ENCODE measurements at regions not wholly inside any gene's neighbourhood (a gene's known extent, or its start where the extent isn't known, plus 50 kb on each side); places are given as distances from the start of the nearest gene placed in this dataset.

- Histone ChIP-seq H3K36me3 (ENCODE audit: control insufficient read depth in 2 of 2, insufficient read depth in 1 of 2, low read length in 2 of 2) (no peaks in the 10 kb centered on the region), H3K9me3 (ENCODE audit: control insufficient read depth, insufficient read depth, low read depth, low read length) (no peaks in the 10 kb centered on the region; the same call in 1 of the 2 replicates), H3K4me1 (ENCODE audit: control insufficient read depth, insufficient read depth, low read length) (no peaks in the 10 kb centered on the region), H3K4me3 (ENCODE audit: low read depth, low read length) (no peak overlapping the region), H3K27ac (ENCODE audit: extremely low read depth, low read depth, low read length) (no peak overlapping the region)
- TF ChIP-seq PRDM1 (tag by site-specific recombination; IDR thresholded peaks at IDR 0.05) (no peak), ZNF19 (tag by site-specific recombination; IDR thresholded peaks at IDR 0.05; ENCODE audit: low read depth) (no peak), ZNF660 (tag by site-specific recombination; IDR thresholded peaks at IDR 0.05) (no peak)
- POLR2A ChIA-PET, result no interaction called here
- CTCF ChIA-PET, result no interaction called here
Observed at GRCh38 chr14:98925354-98926040, 346.5 kb downstream of the BCL11B start.

DNA sequence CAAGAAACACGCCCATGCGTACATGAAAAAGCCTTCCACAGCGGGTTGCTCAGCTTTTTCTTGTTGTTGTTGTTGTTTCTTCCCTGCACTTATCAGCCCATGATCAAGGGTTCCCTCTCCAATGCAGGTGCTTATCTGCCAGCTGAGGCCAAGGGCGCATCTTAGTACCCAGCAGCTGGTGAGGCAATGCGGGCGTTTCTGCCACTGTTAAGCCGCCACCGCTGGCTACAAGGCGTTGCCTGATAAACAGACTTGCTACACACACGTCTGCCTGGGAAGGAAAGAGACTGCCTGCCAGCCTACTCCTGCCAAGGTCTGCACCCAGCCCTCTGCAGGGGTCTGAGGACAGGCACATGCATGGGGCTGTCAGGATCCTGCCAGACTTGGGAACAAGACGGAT is 345.9 kb downstream of the BCL11B start:
- no peaks in the 10 kb centered on the region for H3K36me3 ChIP-seq (ENCODE audit: control insufficient read depth in 2 of 2, insufficient read depth in 1 of 2, low read length in 2 of 2)
- TF ChIP-seq ZNF350 (tag by site-specific recombination; IDR thresholded peaks at IDR 0.05) (no peak), ZNF366 (tag by site-specific recombination; conservative IDR thresholded peaks at IDR 0.05) (no peak), ZBTB48 (tag by site-specific recombination; IDR thresholded peaks at IDR 0.05) (no peak), ZNF624 (tag by site-specific recombination; IDR thresholded peaks at IDR 0.05) (no peak), KLF10 (tag by site-specific recombination; IDR thresholded peaks at IDR 0.05) (no peak), ZNF157 (tag by site-specific recombination; IDR thresholded peaks at IDR 0.05) (no peak), BCL11B (tag by site-specific recombination; IDR thresholded peaks at IDR 0.05; ENCODE audit: low read depth) (no peak), ZNF423 (tag by site-specific recombination; IDR thresholded peaks at IDR 0.05) (no peak), ZNF324 (tag by site-specific recombination; IDR thresholded peaks at IDR 0.05) (no peak), ZNF133 (tag by site-specific recombination; IDR thresholded peaks at IDR 0.05) (no peak), ZNF768 (tag by site-specific recombination; IDR thresholded peaks at IDR 0.05) (no peak), TCF7L2 (IDR thresholded peaks at IDR 0.05; ENCODE audit: borderline replicate concordance, low read depth, low read length) (no peak), BCL11A (tag by site-specific recombination; IDR thresholded peaks at IDR 0.05; ENCODE audit: low read depth) (no peak)
- no peaks in the 10 kb centered on the region; the same call in 1 of the 2 replicates for H3K9me3 ChIP-seq (ENCODE audit: control insufficient read depth, insufficient read depth, low read depth, low read length)
- no peak overlapping the region for H3K4me3 ChIP-seq (ENCODE audit: low read depth, low read length)
- H3K4me1 ChIP-seq (ENCODE audit: control insufficient read depth, insufficient read depth, low read length), result no peaks in the 10 kb centered on the region
- ChIA-PET CTCF (no interaction called here), POLR2A (no interaction called here)
- H3K27ac ChIP-seq (ENCODE audit: extremely low read depth, low read depth, low read length), result no peak overlapping the region

DNA sequence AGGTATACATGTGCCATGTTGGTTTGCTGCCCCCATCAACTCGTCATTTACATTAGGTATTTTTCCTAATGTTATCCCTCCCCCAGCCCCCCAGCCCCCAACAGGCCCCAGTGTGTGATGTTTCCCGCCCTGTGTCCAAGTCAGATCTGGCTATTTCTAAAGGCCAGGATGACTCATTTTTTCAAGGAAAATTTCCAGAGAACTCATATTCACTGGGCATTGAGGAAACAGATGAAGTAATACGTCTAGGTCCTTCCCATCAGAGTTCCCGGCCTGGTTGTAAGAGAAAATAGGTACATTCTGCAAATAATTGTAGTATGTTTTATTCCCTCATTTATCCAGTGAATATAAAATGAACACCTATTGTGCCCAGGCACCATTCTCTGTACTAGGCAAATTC is 345.2 kb downstream of the BCL11B start:
- Histone ChIP-seq H3K9me3 (ENCODE audit: control insufficient read depth, insufficient read depth, low read depth, low read length) (no peaks in the 10 kb centered on the region; the same call in 1 of the 2 replicates), H3K27ac (ENCODE audit: extremely low read depth, low read depth, low read length) (no peak overlapping the region), H3K36me3 (ENCODE audit: control insufficient read depth in 2 of 2, insufficient read depth in 1 of 2, low read length in 2 of 2) (no peaks in the 10 kb centered on the region), H3K4me1 (ENCODE audit: control insufficient read depth, insufficient read depth, low read length) (no peaks in the 10 kb centered on the region), H3K4me3 (ENCODE audit: low read depth, low read length) (no peak overlapping the region)
- TF ChIP-seq ZNF670 (tag by site-specific recombination; IDR thresholded peaks at IDR 0.05; ENCODE audit: low read depth) (no peak), ZNF645 (tag by site-specific recombination; IDR thresholded peaks at IDR 0.05) (no peak), ZNF146 (tag by site-specific recombination; IDR thresholded peaks at IDR 0.05) (no peak), SETDB1 (IDR thresholded peaks at IDR 0.05; ENCODE audit: insufficient read length, low read length) (no peak), ZNF416 (tag by site-specific recombination; IDR thresholded peaks at IDR 0.05) (no peak)
- POLR2A ChIA-PET, result no interaction called here
- CTCF ChIA-PET, result no interaction called here
